ENCODE measurements at regions not wholly inside any gene's neighbourhood (a gene's known extent, or its start where the extent isn't known, plus 50 kb on each side); places are given as distances from the start of the nearest gene placed in this dataset.

DNA sequence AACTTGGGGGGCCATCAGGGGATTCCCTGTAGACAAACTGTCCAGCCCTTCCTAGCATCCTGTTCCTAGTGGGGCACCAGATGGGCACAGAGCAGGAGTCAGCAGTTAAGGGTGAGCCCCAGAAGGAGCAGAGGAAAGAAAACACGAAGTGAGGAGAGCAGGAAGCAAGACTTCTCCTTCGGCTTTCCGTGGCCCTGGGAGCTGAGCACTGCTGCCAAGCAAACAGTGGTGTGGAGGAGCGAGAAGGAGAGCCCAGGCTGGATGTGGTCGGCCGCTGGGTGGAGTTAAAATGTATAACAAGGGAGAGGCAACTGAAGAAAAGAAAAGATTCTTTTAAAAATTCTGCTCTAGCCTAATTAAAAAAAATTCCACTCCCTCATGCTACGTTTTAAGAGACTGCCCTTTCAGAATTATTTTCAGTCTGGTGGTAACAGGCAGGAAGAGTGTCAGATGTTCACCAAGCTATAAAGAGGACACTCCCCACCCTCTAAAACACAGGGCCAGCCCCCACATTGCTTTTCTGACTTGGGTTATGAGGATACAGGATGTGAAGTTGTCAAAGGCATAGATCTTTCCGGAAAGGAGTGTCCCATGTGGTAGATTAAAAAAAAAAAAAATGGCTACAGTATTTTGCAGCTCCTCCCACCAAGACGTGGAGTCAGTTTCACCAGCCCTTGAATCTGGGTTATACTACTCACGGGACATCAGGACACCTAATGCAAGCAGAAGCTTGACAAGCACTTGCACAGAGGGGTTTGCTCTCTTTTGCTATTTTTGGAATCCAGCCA is 74.9 kb upstream of the ZFHX3 start:
- CTCF ChIA-PET (ENCODE audit: unreplicated experiment): no interaction called here
- Histone ChIP-seq H3K9me2 (ENCODE audit: insufficient read depth, low read length) (no peaks in the 10 kb centered on the region), H3K4me3 (ENCODE audit: low read depth, low read length, poor library complexity, severe bottlenecking) (no peak overlapping the region), H3K79me2 (ENCODE audit: insufficient read depth, low read depth, low read length) (no peaks in the 10 kb centered on the region), H3K9me3 (ENCODE audit: low read length) (no peaks in the 10 kb centered on the region), H3K4me2 (ENCODE audit: low read length) (no peak overlapping the region), H2AFZ (ENCODE audit: low read length) (no peak overlapping the region), H4K20me1 (ENCODE audit: insufficient read depth, low read length) (no peaks in the 10 kb centered on the region), H3K36me3 (ENCODE audit: insufficient read depth, low read length) (no peaks in the 10 kb centered on the region), H3K4me1 (ENCODE audit: insufficient read depth, low read length, poor library complexity, severe bottlenecking) (no peaks in the 10 kb centered on the region), H3K27ac (ENCODE audit: low read depth, low read length, poor library complexity, severe bottlenecking) (no peak overlapping the region)
- no peak for DNase-seq (ENCODE audit: low spot score)
- POLR2A ChIA-PET: interaction anchor here (0.6 kb wide), 1 partner anchor 11 kb away, joined by 4 read pairs; no protein-coding TSS in a partner anchor
- no TSS peak for BruUV-seq (replicated peaks)
- intact Hi-C loops (cut with micrococcal nuclease; ENCODE audit: unreplicated experiment): no loop called here
- no peak for TF ChIP-seq EZH2phosphoT487 (IDR thresholded peaks at IDR 0.05; ENCODE audit: borderline replicate concordance, low read depth, low read length)
- TF ChIP-seq, protein P1, sequence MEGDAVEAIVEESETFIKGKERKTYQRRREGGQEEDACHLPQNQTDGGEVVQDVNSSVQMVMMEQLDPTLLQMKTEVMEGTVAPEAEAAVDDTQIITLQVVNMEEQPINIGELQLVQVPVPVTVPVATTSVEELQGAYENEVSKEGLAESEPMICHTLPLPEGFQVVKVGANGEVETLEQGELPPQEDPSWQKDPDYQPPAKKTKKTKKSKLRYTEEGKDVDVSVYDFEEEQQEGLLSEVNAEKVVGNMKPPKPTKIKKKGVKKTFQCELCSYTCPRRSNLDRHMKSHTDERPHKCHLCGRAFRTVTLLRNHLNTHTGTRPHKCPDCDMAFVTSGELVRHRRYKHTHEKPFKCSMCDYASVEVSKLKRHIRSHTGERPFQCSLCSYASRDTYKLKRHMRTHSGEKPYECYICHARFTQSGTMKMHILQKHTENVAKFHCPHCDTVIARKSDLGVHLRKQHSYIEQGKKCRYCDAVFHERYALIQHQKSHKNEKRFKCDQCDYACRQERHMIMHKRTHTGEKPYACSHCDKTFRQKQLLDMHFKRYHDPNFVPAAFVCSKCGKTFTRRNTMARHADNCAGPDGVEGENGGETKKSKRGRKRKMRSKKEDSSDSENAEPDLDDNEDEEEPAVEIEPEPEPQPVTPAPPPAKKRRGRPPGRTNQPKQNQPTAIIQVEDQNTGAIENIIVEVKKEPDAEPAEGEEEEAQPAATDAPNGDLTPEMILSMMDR (conservative IDR thresholded peaks at IDR 0.05; ENCODE audit: low read length): no peak

DNA sequence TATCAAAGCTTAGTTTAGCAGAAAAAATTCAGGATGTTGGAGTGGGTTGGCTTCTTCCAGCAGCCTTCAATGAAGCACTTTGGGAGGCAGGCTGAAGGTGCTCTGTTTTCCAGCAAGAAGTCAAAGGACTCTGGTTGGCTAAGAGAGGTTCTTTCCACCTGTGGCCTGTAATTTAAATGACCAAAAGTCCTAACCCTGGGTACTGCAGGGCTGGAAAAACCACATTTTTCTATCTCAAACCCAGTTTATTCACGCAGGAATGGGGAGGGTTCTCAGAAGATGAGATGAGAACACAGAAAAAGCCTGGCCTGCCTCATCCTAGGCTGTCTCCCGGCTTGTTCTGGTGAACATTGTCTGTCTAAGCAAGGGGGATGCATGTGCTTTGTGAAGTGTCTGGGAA is 68.6 kb upstream of the ZFHX3 start:
- no TSS peak for BruUV-seq (replicated peaks)
- H2AFZ ChIP-seq (ENCODE audit: low read length): no peak overlapping the region
- no peak overlapping the region for H3K27ac ChIP-seq (ENCODE audit: low read depth, low read length, poor library complexity, severe bottlenecking)
- TF ChIP-seq, protein P1 (conservative IDR thresholded peaks at IDR 0.05; ENCODE audit: low read length): no peak
- no peak for TF ChIP-seq EZH2phosphoT487 (IDR thresholded peaks at IDR 0.05; ENCODE audit: borderline replicate concordance, low read depth, low read length)
- ChIA-PET CTCF (ENCODE audit: unreplicated experiment) (no interaction called here), POLR2A (no interaction called here)
- H3K9me2 ChIP-seq (ENCODE audit: insufficient read depth, low read length): no peaks in the 10 kb centered on the region
- no peak overlapping the region for H3K4me2 ChIP-seq (ENCODE audit: low read length)
- no peaks in the 10 kb centered on the region for H3K4me1 ChIP-seq (ENCODE audit: insufficient read depth, low read length, poor library complexity, severe bottlenecking)
- no peak overlapping the region for H3K4me3 ChIP-seq (ENCODE audit: low read depth, low read length, poor library complexity, severe bottlenecking)
- no peak for DNase-seq (ENCODE audit: low spot score)
- no peaks in the 10 kb centered on the region for H3K36me3 ChIP-seq (ENCODE audit: insufficient read depth, low read length)
- no peaks in the 10 kb centered on the region for H3K9me3 ChIP-seq (ENCODE audit: low read length)
- H3K79me2 ChIP-seq (ENCODE audit: insufficient read depth, low read depth, low read length): no peaks in the 10 kb centered on the region
- intact Hi-C loops (cut with micrococcal nuclease; ENCODE audit: unreplicated experiment): no loop called here
- H4K20me1 ChIP-seq (ENCODE audit: insufficient read depth, low read length): no peaks in the 10 kb centered on the region

DNA sequence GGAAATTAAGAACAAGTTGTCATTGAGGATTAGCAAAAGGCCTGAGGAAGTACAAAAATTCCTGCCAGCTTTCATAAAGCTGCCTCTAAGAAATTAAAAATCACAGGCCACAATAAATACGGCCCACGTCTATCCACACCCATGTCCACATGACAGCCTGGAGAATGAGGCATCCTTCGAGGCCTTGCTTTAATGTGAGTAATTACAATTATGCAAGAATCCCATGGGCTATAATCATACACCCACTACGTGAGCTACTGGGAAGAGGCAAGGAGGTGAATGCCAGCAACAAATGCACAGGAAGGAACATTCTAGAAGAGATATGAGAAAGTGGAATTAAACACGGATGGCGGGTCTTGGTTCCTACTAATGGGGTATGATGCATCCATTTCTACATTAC is 65.4 kb upstream of the ZFHX3 start:
- CTCF ChIA-PET (ENCODE audit: unreplicated experiment): no interaction called here
- intact Hi-C loops (cut with micrococcal nuclease; ENCODE audit: unreplicated experiment): no loop called here
- POLR2A ChIA-PET: no interaction called here

More for the DNA sequence above, 65.4 kb upstream of the ZFHX3 start:
- no TSS peak for BruUV-seq (replicated peaks)
- TF ChIP-seq, protein P1 (conservative IDR thresholded peaks at IDR 0.05; ENCODE audit: low read length): no peak
- no peak for TF ChIP-seq EZH2phosphoT487 (IDR thresholded peaks at IDR 0.05; ENCODE audit: borderline replicate concordance, low read depth, low read length)
- H2AFZ ChIP-seq (ENCODE audit: low read length): no peak overlapping the region
- no peaks in the 10 kb centered on the region for H3K36me3 ChIP-seq (ENCODE audit: insufficient read depth, low read length)
- H3K4me1 ChIP-seq (ENCODE audit: insufficient read depth, low read length, poor library complexity, severe bottlenecking): no peaks in the 10 kb centered on the region
- H3K9me2 ChIP-seq (ENCODE audit: insufficient read depth, low read length): no peaks in the 10 kb centered on the region
- no peaks in the 10 kb centered on the region for H3K79me2 ChIP-seq (ENCODE audit: insufficient read depth, low read depth, low read length)
- H3K27ac ChIP-seq (ENCODE audit: low read depth, low read length, poor library complexity, severe bottlenecking): no peak overlapping the region
- H3K4me2 ChIP-seq (ENCODE audit: low read length): no peak overlapping the region
- DNase-seq (ENCODE audit: low spot score): no peak
- no peaks in the 10 kb centered on the region for H4K20me1 ChIP-seq (ENCODE audit: insufficient read depth, low read length)
- H3K4me3 ChIP-seq (ENCODE audit: low read depth, low read length, poor library complexity, severe bottlenecking): no peak overlapping the region
- H3K9me3 ChIP-seq (ENCODE audit: low read length): no peaks in the 10 kb centered on the region

All from OCI-LY7 (cell line).